Hepatocyte (in vitro differentiated cells): ENCODE measurements at regions not wholly inside any gene's neighbourhood (a gene's known extent, or its start where the extent isn't known, plus 50 kb on each side); places are given as distances from the start of the nearest gene placed in this dataset.

Experiments used
- EZH2 ChIP-seq: fragments of 200-600 bp; sonication (generic); IDR thresholded peaks from 2 replicates; pipeline ENCODE4 v1.6.1; 2016; ENCODE audit warnings: antibody characterized with exemption, mild to moderate bottlenecking, borderline replicate concordance
- EZH2phosphoT487 ChIP-seq: fragments of 200-600 bp; sonication (generic); IDR thresholded peaks from one replicate; pipeline ENCODE4 v1.6.1; 2018; ENCODE audit warnings: antibody characterized with exemption, mild to moderate bottlenecking, low read depth, moderate library complexity; ENCODE audit not compliant: unreplicated experiment, severe bottlenecking
- TF ChIP-seq, protein P1 (sequence below): fragments of 200-600 bp; sonication (generic); IDR thresholded peaks from 2 replicates; pipeline ENCODE4 v1.5.1; 2016; ENCODE audit warnings: antibody characterized with exemption, mild to moderate bottlenecking; ENCODE audit not compliant: poor library complexity

DNA sequence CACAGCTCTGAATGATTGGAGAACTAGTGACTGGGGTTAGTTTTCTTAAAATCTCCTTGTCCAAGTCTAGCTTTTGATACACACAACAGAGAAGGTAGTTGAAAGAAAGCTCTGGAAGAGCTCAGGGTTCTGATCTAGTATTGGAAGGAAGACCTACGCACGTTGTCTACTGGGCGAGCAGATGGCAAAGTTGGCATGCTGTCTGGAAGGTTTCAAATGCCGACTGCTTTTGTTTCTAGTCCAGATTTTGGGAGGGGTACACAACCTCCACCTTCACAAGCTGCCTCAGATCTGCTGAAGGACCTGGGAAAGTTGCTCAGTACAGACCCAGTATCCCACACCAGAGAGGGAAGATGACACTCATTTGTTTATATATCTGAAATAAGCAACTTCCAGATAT is 507.3 kb downstream of the RNF144A start:
- TF ChIP-seq EZH2: no peak
- TF ChIP-seq, protein P1, sequence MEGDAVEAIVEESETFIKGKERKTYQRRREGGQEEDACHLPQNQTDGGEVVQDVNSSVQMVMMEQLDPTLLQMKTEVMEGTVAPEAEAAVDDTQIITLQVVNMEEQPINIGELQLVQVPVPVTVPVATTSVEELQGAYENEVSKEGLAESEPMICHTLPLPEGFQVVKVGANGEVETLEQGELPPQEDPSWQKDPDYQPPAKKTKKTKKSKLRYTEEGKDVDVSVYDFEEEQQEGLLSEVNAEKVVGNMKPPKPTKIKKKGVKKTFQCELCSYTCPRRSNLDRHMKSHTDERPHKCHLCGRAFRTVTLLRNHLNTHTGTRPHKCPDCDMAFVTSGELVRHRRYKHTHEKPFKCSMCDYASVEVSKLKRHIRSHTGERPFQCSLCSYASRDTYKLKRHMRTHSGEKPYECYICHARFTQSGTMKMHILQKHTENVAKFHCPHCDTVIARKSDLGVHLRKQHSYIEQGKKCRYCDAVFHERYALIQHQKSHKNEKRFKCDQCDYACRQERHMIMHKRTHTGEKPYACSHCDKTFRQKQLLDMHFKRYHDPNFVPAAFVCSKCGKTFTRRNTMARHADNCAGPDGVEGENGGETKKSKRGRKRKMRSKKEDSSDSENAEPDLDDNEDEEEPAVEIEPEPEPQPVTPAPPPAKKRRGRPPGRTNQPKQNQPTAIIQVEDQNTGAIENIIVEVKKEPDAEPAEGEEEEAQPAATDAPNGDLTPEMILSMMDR: no peak
- TF ChIP-seq EZH2phosphoT487: no peak
